HG02885 (cell line): ENCODE measurements at regions not wholly inside any gene's neighbourhood (a gene's known extent, or its start where the extent isn't known, plus 50 kb on each side); places are given as distances from the start of the nearest gene placed in this dataset.

Experiments
- ATAC-seq: cut with Tn5 transposase; IDR thresholded peaks from one replicate; pipeline ENCODE4 v1.9.1; 2021; ENCODE audit warnings: mild to moderate bottlenecking; ENCODE audit not compliant: unreplicated experiment, poor library complexity

DNA sequence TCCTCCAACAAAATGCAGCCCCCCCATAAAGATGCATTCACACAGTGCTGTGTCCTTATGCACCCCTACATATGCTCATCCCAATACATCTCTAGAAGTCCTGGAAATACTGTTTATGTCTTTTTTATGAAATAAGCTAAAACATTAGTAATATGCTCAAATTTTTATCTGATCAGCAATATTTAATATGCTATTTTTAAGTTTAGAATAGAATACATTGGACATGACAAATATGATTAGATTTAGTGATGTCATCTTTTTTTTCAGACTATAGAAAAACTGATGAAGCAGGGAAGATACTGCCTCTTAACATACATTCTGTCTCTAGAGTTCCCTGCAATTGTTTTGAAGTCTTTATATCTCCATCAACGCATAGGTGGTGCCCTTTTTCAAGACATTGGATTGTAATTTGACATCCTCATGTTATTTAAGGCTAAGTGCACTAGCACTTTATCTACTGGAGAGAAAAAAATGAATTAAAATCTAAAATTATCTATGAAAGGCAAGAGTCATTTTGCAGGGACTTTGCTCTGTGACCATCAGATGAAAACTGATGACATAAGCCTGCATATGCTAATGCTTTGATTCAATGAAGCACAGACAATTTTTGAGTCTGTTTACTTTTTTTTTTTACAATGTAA lies 395.3 kb downstream of the LPIN1 start:
- no peak for ATAC-seq

DNA sequence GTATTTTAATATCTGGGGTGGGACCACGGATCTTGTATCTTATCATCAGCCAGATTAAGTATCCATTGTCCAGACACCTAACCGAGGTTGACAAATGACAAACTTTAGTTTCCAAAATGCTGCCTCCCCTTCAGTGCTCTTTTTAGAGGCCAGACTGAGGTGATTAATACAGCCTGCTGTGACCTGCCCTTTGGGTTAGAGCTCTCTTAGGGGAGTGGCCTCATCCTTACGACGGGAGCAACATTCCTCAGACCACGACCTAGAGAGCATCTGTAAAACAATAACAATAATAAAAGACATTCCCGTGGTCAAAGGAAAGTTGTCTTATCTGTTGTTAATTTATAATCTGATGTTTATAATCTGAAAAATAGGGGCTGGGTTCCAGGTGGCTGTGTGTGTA lies 405.3 kb downstream of the LPIN1 start:
- no peak for ATAC-seq

DNA sequence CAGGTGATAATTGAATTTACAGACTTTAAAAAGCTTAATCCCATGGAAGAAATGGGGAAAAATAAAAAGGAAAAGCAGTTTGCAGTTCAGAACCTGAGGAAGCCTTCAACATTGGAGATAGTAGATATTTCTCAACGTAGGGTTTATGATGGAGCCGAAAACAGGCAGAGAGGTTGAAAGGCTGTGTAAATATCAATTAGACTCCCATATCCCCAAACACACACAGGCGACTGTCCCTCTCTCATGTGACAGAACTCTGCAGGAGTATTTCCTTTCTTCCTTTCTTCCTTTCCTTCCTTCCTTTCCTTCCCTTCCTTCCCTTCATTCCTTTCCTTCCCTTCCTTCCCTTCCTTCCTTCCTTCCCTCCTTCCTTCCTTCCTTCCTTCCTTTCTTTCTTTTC lies 406.5 kb downstream of the LPIN1 start:
- ATAC-seq, result no peak

DNA sequence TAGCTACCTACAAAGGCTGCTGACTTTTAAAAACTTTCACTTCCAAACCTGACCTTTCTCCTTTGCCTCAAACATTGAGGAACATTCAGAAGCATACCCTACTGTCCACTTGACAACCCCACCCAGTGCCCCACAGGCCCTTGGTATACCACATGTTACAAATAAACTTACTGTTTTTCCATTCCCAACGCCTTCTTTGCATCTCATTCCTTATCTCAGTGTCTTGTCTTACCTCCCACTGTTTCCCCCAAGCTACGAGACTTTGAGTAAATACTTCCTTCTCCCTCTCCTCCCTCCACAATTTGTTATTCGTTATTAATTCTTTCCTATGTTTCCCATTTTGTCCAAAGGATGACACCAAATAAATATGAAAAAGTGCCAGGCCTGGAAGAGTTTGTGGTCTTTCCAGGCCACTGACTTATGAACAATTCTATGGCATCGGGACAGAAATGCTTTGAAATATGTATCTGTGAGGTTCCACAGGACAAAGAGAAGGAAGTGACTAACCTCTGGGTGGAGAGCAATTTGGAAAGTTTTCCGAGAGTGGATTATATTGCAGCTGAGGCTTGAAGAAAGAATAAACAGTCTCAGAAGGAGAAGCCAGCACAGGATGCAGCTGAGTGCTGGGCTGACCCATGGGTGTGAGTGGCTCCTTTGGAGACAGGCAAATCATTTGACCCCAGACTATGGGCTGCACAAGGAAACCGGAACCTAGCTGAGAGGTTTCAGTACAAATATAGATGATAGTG lies 409.0 kb downstream of the LPIN1 start:
- no peak for ATAC-seq

DNA sequence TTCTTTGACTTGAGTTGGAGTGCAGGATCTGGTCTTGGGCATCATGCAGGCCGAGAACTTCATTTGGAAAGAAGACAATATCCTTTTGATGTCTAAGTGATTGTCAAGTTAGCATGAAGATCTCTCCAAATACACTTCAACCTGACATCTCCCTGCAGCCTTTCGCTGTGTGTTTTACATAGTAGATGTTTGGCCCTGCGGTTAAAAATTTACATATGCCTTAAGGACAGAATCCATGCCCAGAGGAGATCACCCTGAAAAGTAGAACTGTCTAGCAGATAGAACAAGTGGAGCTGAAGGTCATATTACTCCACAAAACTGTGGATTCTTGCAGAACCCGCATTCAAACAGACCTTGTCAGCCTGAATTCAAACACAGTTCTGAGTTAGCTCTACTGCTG lies 409.9 kb downstream of the LPIN1 start:
- no peak for ATAC-seq

DNA sequence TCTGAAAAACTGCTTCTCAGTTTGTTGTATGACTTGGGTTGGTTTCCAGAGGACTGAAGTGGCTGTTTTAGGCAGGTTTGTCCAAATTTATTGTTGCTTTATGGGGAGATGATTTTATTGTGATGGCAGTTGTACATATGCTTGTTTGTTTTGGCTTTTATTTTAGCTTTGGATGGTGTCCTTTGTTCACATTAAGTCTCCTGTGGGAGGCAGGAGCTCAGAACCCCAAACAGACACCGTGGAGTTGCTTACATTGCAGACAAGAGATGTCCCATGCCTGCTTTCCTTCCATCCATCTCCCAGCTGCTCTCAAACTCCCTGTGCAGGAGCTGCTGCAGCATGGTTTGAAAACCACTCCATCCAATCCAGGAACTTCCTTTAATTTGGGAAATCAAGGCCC lies 414.7 kb downstream of the LPIN1 start:
- no peak for ATAC-seq

DNA sequence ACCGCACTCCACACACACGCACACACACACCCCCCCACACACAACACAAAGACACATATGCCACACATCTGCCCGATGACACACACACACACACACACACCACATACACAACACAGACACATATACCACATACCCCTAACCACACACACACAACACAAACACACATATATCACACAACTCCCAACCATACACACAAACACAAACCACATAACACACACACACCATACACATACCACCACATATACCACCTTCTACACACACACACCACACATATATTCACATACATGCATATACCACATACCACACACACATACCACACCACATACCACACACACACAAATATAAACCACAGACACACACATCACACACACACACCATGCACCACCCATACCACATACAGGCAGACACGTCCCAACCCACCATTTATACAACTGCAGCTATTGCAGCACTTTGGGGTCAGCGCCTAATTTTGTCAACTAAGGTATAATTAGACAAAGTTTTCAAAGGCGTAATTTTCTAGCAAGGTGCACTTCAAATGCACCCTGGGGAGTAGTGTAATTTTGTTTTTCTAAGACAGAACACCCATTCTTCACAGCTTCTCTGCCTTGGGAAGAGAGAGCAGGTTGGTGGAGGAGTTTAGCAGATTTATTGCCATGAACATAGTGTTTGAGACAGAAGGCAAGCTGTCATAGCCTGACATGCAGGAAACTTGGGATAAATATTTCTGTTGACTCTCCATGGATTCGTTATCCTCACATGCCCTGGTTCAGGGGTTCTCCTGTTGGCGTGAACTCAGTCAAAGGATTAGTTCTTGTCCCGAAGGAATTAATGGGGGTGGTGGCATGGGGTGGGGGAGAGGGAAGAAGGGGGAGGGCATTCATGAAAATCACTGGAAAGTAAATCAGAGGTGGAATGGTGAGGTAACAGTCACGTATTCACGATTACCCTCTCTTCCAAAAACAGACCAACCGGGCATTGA lies 416.1 kb downstream of the LPIN1 start:
- no peak for ATAC-seq

DNA sequence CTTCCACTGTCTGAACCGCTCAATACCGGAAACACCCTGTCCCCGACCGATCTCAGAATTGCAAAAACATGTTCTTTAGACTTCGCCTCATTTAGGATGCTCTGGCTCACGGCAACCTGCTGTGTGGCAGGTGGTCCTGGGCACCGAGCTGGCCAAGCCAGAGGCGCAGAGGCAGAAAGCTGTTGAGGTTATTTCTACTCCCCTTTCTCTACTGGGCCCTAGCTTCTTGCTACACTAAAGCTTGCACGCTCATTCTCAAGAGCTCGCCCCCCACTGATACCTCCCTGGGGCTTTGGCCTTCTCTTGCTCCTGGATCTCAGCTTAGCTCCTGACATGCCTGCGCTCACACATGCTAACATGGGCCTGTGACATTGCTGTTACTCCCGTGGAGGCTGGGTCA lies 417.4 kb downstream of the LPIN1 start:
- ATAC-seq, result no peak

DNA sequence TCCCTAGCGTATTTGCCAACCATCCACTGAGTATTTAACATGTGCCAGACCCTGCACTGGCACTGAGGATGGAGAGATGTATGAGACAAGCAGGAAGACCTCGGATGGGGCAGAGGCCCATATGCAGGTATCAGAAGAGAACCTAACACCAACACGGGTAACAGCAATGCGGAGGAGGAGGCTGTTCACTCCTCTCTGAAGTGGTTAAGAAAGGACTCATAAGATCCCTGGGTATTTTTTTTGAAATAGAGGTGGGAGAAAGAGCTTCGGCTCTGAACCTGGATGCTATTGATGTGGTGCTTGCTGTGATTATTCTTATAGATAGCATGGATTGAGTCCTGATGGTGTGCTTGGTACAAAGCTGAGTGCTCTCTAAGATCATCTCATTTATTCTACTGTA lies 418.3 kb downstream of the LPIN1 start:
- ATAC-seq, result no peak

DNA sequence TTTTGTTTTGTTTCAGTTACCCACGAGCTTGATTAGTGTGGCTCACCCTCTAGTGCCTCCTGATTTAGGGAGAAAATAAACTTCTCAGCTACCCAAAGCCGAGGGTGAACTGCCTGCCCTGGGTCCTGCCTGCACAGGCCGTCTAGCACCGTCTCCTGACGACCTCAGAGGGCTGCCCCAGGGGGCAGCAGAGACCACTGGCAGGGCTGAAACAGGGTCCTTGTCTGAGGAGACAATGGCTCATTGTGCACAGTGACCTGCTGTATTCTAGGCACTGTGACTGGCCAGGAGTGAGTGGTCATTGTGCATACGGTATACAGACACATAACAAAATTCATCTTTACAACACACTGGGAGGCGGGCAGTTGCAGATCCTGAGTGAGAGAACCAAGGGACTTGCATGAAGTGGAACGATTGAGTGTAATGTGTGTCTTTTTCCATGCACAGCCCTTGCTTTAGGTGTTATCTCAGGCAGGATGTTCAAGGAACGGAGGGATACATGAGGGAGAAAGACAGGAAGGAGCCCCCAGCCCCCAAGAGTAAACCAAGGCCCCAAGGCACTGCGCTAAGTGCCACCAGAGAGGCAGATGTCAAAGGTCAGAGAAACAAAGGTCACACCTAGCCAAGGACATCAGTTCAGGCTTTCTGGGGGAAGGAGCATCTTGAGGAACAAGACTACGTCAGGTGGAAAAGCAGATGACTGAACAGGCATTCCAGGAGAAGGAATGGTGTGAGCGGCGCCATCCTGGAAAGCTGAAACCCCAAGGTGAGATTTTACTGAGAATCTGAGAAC lies 421.3 kb downstream of the LPIN1 start:
- no peak for ATAC-seq

DNA sequence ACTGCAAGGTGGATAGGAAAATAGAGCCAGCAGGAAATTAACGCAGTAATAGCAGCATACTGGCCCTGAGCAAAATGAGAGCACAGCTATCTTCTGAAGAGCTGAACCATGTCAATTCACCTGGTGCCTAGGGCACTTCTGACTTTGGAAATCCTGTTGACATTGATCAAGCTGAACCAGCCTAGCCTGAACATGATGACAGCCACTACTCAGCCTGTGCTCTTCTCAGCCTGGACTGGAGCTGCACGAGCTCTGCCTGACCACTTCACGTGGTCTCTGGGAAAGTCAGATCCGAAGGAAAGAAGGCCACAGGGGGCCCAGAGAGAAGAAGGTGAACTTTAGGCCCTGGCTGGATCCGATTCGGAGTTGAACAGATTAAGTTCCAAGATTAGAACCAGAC lies 421.9 kb downstream of the LPIN1 start:
- no peak for ATAC-seq

DNA sequence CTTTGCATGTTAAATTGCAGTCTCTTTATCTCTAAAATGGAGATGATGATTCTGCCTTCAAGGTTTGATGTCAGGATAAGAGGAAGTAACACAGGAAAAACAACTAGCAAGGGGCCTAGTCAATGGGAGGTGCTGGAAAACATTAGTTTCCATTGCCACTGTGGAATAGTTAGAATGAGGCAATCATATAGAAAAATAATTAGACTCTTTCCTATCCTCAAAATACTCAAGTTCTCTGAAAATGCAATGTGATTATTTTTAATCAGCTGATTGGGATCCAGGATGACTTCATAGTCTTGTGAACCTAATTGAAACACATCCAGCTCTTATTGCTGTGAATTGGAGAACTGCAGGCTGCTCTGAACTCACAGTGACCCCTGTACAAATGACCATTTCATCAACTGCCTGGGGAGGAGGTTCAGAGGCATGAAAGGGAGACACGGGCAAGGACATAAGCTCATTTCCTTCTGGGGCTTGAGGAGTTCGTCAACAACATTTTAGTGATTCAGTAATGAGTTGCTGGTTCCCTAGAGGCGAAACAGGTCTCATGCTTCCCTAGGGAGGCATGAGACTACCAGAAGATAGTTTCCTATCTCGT lies 422.5 kb downstream of the LPIN1 start:
- no peak for ATAC-seq

DNA sequence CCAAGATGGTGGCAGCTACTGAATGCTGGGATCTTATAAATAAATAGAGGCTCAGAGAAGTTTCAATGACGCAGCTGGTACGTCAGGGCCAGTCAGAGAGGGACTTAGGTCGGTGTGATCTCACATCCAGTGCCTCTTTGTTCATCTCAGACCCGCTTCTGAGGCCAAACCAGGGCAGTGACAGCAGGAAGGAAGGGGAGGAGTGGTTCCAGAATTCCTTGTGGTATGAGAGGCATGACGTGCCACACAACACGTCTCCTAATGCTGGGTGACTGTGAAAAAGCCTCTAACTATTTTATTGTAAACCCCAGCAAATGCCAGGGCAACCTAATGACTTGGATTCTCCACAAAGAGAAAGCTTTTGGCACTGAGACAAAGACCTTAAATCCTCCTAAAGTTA lies 423.3 kb downstream of the LPIN1 start:
- ATAC-seq, result no peak

DNA sequence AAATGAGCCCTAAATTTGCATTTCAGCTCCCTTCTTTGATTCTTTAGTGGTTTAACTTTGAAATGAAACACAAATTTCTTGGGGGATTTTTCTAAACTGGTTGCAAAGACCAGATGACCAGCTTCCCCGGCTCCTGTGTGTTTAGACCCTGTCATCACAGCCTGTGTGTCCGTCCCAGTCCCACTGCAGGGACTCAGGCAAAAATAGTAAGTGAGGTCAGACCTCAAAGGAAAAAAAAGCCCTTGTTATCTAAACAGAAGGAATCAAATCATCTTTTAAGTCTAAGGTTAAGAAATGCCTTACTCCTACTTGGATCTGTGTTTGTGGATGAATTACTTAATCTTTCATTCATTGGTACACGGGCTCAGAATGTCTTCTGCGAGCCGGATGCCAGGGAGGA lies 423.7 kb downstream of the LPIN1 start:
- ATAC-seq, result no peak

DNA sequence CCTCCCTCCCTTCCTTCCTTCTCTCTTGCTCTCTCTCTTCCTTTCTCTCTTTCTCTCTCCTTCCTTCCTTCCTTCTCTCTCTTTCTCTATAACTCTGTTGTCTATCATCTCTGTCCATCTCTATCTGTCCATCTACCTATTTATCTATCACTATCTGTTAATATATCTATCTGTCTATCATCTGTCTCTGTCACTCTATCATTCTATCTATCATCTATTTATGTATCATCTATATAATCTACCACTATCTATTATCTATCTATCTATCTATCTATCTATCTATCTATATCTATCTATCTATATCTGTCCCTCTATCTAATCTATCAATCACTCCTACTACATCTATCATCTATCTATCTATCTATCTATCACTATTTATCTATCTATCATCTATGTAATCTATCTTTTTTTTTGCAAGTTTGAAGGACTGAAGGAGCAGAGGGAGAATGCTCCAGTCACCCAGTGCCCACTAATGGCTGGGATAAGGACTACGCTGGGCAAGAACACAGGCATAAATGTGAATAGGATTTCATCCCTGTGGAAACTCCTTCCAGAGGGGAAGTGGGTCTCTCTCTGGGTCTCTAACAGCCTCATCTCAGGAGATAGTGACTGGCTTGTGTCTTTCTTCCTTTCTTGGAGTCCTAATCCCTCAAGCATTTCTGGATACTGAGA lies 427.0 kb downstream of the LPIN1 start:
- ATAC-seq, result no peak

DNA sequence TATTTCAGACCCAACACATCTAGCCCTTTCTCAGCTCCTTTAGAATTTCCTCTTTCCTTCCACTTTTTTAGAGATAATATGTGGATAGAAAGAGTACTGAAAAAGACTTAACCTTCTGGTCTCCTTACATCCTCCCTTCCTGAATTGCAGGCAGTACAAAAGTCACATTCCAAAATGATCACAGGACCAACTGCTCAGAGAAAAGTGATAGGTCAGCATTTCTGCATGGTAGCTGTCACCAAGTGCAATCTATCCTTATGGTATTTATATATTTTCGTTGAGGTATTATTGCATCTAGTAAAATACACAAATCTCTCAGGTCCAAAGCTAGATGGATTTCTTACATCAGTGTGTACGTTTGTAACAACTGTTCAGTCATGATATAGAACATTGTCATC lies 427.5 kb downstream of the LPIN1 start:
- ATAC-seq, result no peak

DNA sequence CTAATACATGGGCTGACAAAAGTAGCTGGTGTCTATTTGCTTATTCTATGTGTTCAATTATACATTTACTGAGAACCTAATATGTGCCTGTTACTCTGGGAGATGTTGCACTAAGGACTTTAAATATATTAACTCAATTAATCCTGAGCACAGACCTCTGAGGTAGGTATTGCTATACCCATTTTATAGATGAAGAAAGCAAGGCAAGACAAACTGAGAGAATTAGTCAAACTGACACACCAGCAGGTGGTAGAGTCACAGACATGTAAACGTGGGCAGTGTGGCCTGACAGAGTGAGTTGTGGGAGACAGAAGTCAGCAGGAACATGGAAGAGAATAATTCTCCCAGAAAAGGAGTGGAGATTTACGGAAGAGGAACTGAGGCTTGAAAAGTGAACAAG lies 428.9 kb downstream of the LPIN1 start:
- no peak for ATAC-seq

DNA sequence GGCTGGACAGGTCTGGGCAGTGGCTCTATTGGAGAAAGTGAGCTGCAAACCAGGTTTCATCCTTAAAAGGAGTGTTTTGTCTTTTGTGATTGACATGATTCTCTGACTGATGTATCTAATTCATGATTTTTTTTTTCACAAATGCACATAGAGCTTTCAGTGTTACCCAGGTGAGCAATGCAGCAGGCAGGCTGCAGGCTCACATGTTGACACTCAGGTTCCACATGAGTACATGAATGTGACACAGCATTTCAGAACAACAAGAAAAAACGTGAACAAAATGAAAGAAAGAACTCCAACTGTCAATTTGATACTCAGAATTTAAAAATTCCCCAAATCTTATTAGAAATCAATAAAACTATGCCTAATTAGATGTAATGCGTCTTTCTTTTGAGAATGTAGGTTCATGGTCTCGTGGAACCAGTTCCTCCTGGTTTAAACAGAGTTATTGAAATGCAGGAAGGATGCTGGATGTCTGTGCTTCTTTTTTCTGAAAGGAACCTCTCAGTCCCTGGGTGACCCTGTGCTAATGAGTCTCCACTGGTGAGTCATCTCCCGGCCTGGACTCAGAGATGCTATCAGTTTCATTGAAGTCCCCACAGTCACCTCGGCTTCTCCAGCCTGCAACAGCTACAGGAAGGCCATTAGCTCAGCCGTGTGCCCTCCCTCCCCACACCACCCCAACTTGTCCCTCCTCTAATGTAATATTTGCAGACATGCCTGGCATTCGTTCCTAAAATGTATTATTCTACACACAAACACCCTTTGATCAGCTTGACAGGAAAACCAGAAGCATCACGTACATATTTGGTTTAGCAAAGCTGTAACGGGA lies 430.4 kb downstream of the LPIN1 start:
- ATAC-seq, result peak; percentile 89
